ENCODE measurements at regions not wholly inside any gene's neighbourhood (a gene's known extent, or its start where the extent isn't known, plus 50 kb on each side); places are given as distances from the start of the nearest gene placed in this dataset.

DNA sequence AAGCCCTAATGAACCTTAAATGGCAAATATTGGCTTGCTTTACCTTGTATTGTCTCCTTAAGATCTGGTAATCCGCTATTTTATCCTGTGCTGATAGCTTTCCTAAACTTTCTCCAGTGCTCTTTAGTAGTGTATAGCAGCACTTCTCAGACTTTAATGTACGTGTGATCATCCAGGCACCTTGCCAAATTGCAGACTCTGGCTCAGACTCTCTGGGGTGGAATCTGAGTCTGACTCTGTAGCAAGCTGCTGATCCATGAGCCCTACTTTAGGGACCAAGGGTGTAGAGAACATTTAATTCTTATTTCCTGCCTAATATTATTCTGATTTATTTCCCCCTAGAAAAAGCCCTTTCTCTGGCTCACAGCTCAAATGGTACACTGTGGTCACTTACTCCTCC lies 518.8 kb upstream of the ZNF385D start:
- Mint-ChIP-seq H3K4me1 (no peaks in the 10 kb centered on the region), H3K4me3 (no peak overlapping the region), H3K36me3 (ENCODE audit: low read depth) (no peaks in the 10 kb centered on the region), H3K9me3 (peaks cover 18% of the 10 kb centered on the region), H3K27me3 (no peaks in the 10 kb centered on the region), H3K27ac (no peak overlapping the region)
- no peak for ATAC-seq (replicated peaks)

DNA sequence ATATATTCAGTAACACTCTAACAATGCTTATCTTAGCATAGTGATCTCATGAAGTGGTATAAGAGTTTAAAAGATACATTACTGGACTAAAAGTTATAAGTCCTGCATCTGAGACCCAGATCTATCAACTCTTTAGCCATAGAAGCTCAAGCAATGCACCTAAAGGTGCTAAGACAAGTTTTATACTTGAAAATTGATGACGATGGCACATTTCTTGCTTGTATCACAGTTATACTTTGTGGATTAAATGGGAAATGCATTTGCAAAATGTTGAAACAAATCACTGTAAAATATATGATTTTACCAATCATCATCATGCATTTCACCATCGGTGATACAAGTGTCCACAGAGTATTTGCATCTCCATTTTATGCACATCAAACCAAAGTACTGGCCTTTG lies 525.3 kb upstream of the ZNF385D start:
- Mint-ChIP-seq H3K4me1 (no peaks in the 10 kb centered on the region), H3K36me3 (ENCODE audit: low read depth) (no peaks in the 10 kb centered on the region), H3K27ac (no peak overlapping the region), H3K4me3 (no peak overlapping the region), H3K27me3 (no peaks in the 10 kb centered on the region), H3K9me3 (peaks cover 25% of the 10 kb centered on the region)
- ATAC-seq (replicated peaks): no peak

DNA sequence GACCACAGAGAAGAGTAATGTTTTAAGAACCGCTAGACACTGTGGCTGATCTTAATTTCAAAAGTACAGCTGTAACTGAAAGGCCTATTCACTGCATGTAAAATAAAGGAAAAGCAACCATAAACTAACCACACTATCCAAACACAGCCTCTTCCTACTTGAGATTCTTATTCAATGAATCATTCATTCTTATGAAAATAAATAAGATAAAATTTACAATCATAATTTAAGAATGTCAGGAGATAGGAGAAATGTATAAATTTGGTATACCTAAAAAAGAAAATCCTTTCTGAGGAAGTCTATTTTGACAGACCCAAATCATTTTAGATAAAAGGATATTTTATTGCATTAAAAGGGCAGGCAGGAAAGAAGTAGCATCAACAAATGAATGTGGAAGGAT lies 533.5 kb upstream of the ZNF385D start:
- H3K4me3 Mint-ChIP-seq: no peak overlapping the region
- H3K27ac Mint-ChIP-seq: no peak overlapping the region
- no peaks in the 10 kb centered on the region for H3K36me3 Mint-ChIP-seq (ENCODE audit: low read depth)
- no peaks in the 10 kb centered on the region for H3K27me3 Mint-ChIP-seq
- peaks cover 36% of the 10 kb centered on the region for H3K9me3 Mint-ChIP-seq
- H3K4me1 Mint-ChIP-seq: no peaks in the 10 kb centered on the region
- ATAC-seq (replicated peaks): no peak

DNA sequence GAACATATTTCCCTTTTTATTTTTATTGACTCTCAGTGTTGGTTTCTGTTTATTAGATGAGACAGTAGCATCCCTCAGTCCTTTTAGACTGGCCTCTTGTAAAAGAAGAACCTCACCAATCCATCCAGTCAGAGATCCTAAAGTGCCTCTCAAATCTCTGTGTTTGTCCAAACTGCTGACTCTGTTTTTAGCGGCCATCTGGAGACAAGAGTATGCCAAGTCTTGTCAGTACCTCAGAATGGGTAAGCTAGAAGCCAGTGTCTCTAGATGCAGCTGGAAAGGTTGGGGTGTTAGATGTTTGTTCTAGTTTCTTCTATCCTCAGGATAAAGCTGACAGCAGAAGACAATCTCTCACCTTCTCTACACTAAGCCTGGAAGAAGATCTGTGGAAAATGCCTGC lies 537.7 kb upstream of the ZNF385D start:
- no peak for ATAC-seq (replicated peaks)
- Mint-ChIP-seq H3K27ac (no peak overlapping the region), H3K4me3 (no peak overlapping the region), H3K4me1 (no peaks in the 10 kb centered on the region), H3K9me3 (peaks cover 18% of the 10 kb centered on the region), H3K36me3 (ENCODE audit: low read depth) (no peaks in the 10 kb centered on the region), H3K27me3 (no peaks in the 10 kb centered on the region)

DNA sequence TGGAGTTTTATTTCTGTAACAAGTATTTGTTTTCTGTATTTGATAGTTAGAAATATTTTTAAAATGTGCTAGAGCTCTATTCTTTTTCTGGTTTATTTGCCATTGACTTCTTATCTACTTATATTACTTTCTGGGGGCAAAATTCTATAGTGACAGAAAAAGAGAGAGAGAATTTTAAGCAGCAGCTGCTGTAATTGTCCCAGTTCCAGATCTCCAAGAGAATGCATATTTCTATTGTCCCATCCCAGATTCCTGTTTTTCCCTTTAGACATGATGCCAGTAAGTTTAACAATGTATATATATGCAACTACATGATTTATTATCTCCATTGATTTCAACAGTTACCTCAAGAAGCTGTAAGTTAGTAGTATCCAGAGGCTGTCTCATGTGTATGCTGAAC lies 541.7 kb upstream of the ZNF385D start:
- Mint-ChIP-seq H3K9me3 (peaks cover 13% of the 10 kb centered on the region), H3K27ac (no peak overlapping the region), H3K27me3 (no peaks in the 10 kb centered on the region), H3K4me3 (no peak overlapping the region), H3K36me3 (ENCODE audit: low read depth) (no peaks in the 10 kb centered on the region), H3K4me1 (no peaks in the 10 kb centered on the region)
- no peak for ATAC-seq (replicated peaks)

DNA sequence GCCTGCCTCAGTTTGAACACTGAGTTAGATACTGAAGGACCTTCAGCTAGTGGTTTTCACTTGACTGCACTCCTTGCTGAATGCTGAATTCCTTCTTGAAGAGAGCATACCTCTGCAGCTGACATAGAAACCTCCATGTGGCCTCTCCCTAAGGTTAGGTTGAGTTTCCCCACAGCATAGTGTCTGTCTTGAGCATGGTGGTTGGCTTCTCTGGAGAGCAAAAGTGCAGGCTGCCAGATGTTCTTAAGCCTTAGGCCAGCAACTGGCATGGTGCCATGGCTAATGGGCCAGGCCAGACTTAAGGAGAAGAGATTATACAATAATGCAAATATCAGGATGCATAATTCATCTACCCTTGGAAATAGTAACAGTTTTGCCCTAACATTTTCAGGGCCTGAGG lies 545.6 kb upstream of the ZNF385D start:
- H3K4me1 Mint-ChIP-seq: no peaks in the 10 kb centered on the region
- H3K9me3 Mint-ChIP-seq: peaks cover 7% of the 10 kb centered on the region
- H3K27ac Mint-ChIP-seq: no peak overlapping the region
- no peak for ATAC-seq (replicated peaks)
- no peaks in the 10 kb centered on the region for H3K27me3 Mint-ChIP-seq
- no peaks in the 10 kb centered on the region for H3K36me3 Mint-ChIP-seq (ENCODE audit: low read depth)
- H3K4me3 Mint-ChIP-seq: no peak overlapping the region

DNA sequence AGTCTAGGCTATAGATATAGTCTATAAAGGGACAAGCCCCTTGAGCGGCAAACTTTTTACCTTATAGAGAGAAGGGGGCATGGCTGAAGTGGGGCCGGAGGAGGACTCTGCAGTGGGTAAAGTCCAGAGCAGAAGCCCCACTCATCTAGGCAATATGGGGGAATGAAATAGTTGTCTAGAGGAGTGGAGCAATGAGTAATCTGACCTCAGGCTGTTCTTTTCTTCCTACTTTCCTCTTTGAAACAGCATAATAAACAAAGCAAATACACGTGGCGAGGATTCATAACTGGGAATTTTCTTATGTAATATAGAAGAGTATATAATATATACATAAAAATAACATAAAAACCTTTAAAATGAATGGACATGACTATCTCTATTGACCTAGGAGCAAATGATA lies 546.4 kb upstream of the ZNF385D start:
- no peak for ATAC-seq (replicated peaks)
- Mint-ChIP-seq H3K36me3 (ENCODE audit: low read depth) (no peaks in the 10 kb centered on the region), H3K9me3 (peaks cover 7% of the 10 kb centered on the region), H3K27me3 (no peaks in the 10 kb centered on the region), H3K27ac (no peak overlapping the region), H3K4me1 (no peaks in the 10 kb centered on the region), H3K4me3 (no peak overlapping the region)

DNA sequence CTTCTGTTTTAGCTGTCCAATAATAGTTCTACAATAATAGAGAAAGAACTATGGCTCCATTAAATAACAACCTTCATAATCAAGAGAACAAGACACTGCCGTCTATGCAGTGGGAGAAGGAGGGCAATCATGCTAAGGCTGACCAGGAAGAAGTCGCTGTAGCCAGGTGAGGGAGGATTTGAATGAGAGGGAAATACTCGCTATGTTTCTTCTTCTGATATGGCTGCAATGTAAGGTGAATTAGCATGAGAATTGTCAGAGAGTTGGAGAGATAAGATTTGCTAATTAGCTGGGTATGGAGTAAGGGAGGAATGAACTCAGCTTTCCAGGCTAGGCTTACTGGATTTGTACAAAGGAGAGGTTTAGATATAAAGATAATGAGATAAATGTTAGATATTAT lies 555.4 kb upstream of the ZNF385D start:
- H3K4me1 Mint-ChIP-seq: no peaks in the 10 kb centered on the region
- H3K9me3 Mint-ChIP-seq: peaks cover 18% of the 10 kb centered on the region
- H3K36me3 Mint-ChIP-seq (ENCODE audit: low read depth): no peaks in the 10 kb centered on the region
- no peak overlapping the region for H3K27ac Mint-ChIP-seq
- no peak overlapping the region for H3K4me3 Mint-ChIP-seq
- no peaks in the 10 kb centered on the region for H3K27me3 Mint-ChIP-seq
- no peak for ATAC-seq (replicated peaks)

DNA sequence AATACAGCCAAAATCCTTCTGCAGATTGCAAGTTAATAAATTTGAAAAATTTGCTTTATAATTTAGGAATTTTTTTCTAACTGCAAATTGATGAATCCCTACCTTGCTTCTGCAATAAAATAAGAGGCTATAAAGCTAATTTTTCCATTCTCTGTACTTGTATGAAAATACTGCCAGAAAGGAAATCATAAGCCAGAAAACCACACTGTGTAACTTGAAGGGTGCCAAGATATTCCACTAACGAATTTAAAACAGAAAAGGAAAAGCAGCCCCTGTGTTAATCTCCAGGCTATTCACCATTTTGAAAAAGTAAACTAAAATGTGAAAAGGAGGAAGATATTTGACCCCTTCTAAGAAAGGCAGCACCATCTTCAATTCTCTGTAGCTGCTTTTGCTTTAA lies 557.9 kb upstream of the ZNF385D start:
- ATAC-seq (replicated peaks): no peak
- no peaks in the 10 kb centered on the region for H3K36me3 Mint-ChIP-seq (ENCODE audit: low read depth)
- H3K4me1 Mint-ChIP-seq: no peaks in the 10 kb centered on the region
- H3K27me3 Mint-ChIP-seq: no peaks in the 10 kb centered on the region
- no peak overlapping the region for H3K4me3 Mint-ChIP-seq
- H3K27ac Mint-ChIP-seq: no peak overlapping the region
- peaks cover 24% of the 10 kb centered on the region for H3K9me3 Mint-ChIP-seq

DNA sequence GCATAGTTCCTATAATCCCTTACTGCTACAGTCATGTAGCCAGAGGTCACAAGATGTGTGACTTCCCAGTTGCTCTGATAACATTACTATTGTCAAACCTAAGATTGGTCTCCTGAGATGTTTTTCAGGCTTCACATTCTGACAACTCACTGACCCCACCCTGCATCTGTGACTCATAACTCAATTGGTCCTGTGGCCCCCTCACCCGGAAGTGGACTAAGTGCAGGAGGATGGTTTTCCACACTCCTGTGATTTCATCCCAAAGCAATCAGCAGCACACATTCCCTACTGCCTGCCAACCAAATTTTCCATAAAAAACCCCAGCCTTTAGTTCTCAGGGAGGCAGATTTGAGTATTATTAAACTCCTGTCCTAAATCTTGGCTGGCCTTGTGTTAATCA lies 564.9 kb upstream of the ZNF385D start:
- H3K36me3 Mint-ChIP-seq (ENCODE audit: low read depth): no peaks in the 10 kb centered on the region
- no peaks in the 10 kb centered on the region for H3K27me3 Mint-ChIP-seq
- H3K4me3 Mint-ChIP-seq: no peak overlapping the region
- H3K27ac Mint-ChIP-seq: no peak overlapping the region
- H3K4me1 Mint-ChIP-seq: no peaks in the 10 kb centered on the region
- peaks cover 14% of the 10 kb centered on the region for H3K9me3 Mint-ChIP-seq
- no peak for ATAC-seq (replicated peaks)

DNA sequence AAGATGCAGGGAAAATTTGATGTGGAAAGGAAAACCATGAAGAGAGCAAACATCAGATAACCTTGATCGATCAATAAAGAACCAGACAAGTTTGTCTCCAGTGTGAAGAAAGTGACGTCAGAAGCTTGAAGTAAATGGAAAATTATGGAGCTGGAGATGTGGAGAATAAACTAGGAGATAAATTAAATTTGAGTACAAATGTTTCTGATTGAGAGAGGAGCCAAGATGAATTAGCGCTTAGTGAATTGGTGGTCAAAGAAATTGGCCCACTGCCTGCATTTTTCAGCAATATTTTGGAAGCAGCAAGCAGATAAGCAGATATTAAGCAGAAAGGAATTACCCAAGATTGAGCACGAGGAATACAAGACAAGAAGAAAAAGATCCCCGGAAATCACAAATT lies 567.3 kb upstream of the ZNF385D start:
- Mint-ChIP-seq H3K27ac (no peak overlapping the region), H3K9me3 (peaks cover 12% of the 10 kb centered on the region), H3K27me3 (no peaks in the 10 kb centered on the region), H3K4me1 (no peaks in the 10 kb centered on the region), H3K36me3 (ENCODE audit: low read depth) (no peaks in the 10 kb centered on the region), H3K4me3 (no peak overlapping the region)
- ATAC-seq (replicated peaks): no peak

DNA sequence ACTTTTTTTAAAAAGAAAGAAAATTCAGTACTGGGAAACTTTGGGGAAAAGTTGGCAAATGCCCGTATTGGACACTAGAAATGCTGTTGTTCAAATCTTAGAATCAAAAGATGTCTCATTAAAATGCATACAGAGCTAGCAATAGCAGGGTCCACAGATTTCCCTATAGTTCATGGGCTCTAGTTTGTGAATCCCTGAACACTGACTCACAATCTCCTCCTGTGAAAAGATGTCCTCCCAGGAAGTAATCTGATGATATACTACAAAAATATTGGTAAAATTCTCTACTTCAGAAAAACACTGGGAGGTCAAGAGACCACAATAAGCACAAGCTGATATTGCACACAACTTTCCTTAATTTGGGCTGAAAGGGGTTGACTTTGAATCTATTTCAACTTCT lies 568.4 kb upstream of the ZNF385D start:
- ATAC-seq (replicated peaks): no peak
- Mint-ChIP-seq H3K36me3 (ENCODE audit: low read depth) (no peaks in the 10 kb centered on the region), H3K9me3 (peaks cover 12% of the 10 kb centered on the region)

DNA sequence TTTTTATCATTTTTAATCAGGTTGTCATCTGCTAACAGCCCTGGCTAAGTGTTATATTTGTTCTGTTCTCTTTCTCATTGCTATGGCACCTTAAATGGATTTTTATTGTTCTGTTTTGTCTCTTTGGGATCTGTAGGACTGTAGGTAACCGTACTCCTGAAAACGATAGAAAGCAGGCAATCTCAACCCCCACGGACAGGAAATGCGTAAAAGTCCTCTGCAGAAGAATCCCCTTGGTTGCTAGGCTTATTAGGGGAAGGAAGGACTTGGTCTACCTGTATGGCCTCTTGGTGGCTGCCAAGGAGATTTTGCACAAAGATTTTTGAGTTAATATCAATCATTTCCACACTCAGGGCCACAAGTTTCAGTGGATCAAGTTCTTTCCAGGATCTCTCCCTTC lies 571.9 kb upstream of the ZNF385D start:
- Mint-ChIP-seq H3K27ac (no peak overlapping the region), H3K4me1 (no peaks in the 10 kb centered on the region), H3K4me3 (no peak overlapping the region), H3K36me3 (ENCODE audit: low read depth) (no peaks in the 10 kb centered on the region), H3K27me3 (no peaks in the 10 kb centered on the region), H3K9me3 (peaks cover 9% of the 10 kb centered on the region)
- ATAC-seq (replicated peaks): no peak

More for the DNA sequence above, 568.4 kb upstream of the ZNF385D start:
- H3K27ac Mint-ChIP-seq: no peak overlapping the region
- H3K4me3 Mint-ChIP-seq: no peak overlapping the region
- H3K27me3 Mint-ChIP-seq: no peaks in the 10 kb centered on the region
- no peaks in the 10 kb centered on the region for H3K4me1 Mint-ChIP-seq

DNA sequence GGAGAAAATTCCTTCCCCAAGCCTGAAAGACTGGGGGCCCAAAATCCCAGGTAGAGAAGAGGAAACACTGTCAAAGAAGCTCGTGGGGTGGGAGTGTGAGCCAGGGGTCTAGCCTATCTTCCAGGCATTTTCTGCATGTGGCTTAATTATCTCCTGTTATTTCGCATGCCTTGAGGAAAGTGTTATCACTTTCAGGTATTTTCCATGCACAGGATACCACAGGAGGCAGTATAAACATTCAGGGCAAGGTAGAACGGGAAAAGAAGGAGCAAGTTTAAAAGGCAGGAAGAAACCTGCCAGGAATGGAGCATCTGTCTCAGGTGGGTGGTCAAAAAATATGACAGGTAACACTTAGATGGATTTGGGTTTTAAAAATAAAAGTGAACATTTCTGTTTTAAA lies 575.3 kb upstream of the ZNF385D start:
- Mint-ChIP-seq H3K4me3 (no peak overlapping the region), H3K9me3 (peaks cover 22% of the 10 kb centered on the region), H3K4me1 (no peaks in the 10 kb centered on the region), H3K36me3 (ENCODE audit: low read depth) (no peaks in the 10 kb centered on the region), H3K27ac (no peak overlapping the region), H3K27me3 (no peaks in the 10 kb centered on the region)
- ATAC-seq (replicated peaks): no peak

DNA sequence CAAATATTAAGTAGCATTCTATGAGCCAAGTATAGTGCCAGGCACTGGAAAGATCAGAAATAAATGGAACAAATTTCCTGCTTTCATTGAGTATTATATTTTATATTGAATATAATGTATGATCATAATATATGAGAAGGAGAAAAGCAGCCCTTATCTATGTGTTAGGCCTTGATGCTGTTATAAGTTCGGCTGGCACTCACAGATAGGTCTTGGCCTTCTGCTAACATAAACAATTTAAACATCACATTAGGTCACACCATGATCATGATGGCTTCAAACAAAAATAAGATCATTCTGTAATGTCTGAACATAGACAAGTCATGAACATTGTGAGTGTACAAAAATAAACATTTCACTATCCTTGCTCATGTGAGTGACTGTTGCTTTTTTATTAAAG lies 584.0 kb upstream of the ZNF385D start:
- H3K9me3 Mint-ChIP-seq: peaks cover 6% of the 10 kb centered on the region
- no peak overlapping the region for H3K4me3 Mint-ChIP-seq
- ATAC-seq (replicated peaks): no peak
- no peaks in the 10 kb centered on the region for H3K27me3 Mint-ChIP-seq
- H3K36me3 Mint-ChIP-seq (ENCODE audit: low read depth): no peaks in the 10 kb centered on the region
- H3K27ac Mint-ChIP-seq: no peak overlapping the region
- H3K4me1 Mint-ChIP-seq: no peaks in the 10 kb centered on the region

DNA sequence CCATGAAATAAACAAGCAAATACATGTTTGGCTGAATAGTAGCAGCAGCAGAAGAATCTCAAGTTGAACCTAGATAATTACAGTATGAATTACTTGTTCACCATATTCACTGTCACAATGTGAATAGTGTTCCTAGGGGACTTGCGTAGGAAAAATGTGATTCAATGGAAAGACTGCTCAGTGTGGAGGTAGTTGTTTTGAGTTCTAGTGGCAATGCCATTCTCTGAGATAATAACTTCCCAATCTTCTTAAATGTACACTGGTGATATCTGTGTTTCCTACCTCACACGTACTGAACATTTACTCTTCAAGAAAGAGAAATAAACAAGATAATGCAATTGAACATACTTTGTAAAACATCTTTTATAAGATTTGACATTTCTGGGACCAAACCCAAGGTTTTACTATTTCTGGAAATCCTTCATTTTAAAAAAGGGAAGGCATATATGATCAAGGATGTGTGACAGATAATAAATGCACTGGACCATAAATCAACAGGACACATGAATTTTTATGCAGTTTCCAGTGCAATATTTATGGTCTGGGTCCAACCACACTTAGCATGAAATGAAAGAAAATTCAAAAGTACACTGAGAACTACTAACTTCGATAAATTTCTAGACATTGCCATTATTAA lies 598.3 kb upstream of the ZNF385D start:
- Mint-ChIP-seq H3K9me3 (peaks cover 9% of the 10 kb centered on the region), H3K4me1 (no peaks in the 10 kb centered on the region), H3K27ac (no peak overlapping the region), H3K27me3 (no peaks in the 10 kb centered on the region), H3K4me3 (no peak overlapping the region), H3K36me3 (ENCODE audit: low read depth) (no peaks in the 10 kb centered on the region)
- ATAC-seq (replicated peaks): no peak

Data from activated T-helper 17 cell treated with anti-CD3 and anti-CD28 coated beads, Interleukin-2, amount 50 U/mL, for 72 hours (primary cell).